ENCODE measurements at regions not wholly inside any gene's neighbourhood (a gene's known extent, or its start where the extent isn't known, plus 50 kb on each side); places are given as distances from the start of the nearest gene placed in this dataset.

DNA sequence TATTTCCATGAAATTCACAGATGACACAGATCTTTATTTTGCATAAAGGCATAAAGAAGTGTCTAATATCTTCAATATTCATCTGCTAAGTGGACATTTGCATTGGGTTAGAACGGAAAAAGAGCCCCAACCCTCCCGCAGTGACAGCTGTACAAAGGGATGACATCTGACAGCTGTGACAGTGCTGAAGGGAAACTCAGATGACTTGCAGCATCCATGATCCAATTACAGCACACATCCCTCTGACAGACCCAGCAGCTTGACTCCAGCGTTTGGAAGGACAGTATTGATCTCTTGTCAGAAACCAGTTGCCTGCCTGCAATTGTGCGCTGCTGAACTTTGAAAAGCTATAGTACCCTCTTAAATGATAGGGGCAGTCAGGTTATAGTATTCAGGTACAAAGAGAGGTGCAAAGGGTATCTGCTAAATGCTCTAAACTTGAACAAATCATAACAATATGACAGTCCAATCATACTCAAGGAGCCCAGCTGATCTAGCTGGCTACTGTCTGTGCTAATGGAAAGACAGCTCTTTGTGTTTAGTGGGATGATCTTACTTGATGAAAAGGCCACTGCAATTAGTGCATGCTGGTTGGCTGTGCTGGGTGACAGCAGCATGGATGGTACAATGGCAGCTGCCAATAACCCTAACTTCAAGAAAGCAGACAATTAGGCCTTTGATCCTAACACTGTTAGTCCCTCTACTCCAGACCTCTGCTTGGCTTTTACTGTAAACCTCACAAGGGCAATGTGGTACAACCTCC, 599.2 kb downstream of the NR4A2 start:
- TF ChIP-seq CTCF (IDR thresholded peaks at IDR 0.05 in 4 of 5, conservative IDR thresholded peaks at IDR 0.05 in 1 of 5) (no peak), POLR2A (IDR thresholded peaks at IDR 0.05) (no peak)
- Histone ChIP-seq H3K36me3 (no peaks in the 10 kb centered on the region), H3K9me3 (no peaks in the 10 kb centered on the region), H3K4me3 (no peak overlapping the region), H3K27me3 (no peaks in the 10 kb centered on the region), H3K4me1 (no peaks in the 10 kb centered on the region), H3K27ac (no peak overlapping the region)
- no peak for DNase-seq
- no peak for ATAC-seq
- in situ Hi-C loops (cut with MboI; ENCODE audit: low sequenced_read_pairs in 4 of 4) (no loop called here), intact Hi-C loops (cut with DNase I; ENCODE audit: low total_unique reads) (no loop called here)

- DNase-seq (no peak), ATAC-seq (no peak)
- H3K36me3 ChIP-seq, result no peaks in the 10 kb centered on the region
- H3K4me3 ChIP-seq, result no peak overlapping the region
- H3K4me1 ChIP-seq, result no peaks in the 10 kb centered on the region
- intact Hi-C loops (cut with DNase I; ENCODE audit: low total_unique reads), result no loop called here
- no peaks in the 10 kb centered on the region for H3K27me3 ChIP-seq
- H3K27ac ChIP-seq, result no peak overlapping the region
- TF ChIP-seq CTCF (IDR thresholded peaks at IDR 0.05 in 4 of 5, conservative IDR thresholded peaks at IDR 0.05 in 1 of 5) (no peak), POLR2A (IDR thresholded peaks at IDR 0.05) (no peak)
- H3K9me3 ChIP-seq, result no peaks in the 10 kb centered on the region
- in situ Hi-C loops (cut with MboI; ENCODE audit: low sequenced_read_pairs in 4 of 4), result no loop called here
Observed at GRCh38 chr2:155730804-155731203, 601.7 kb downstream of the NR4A2 start.

- TF ChIP-seq POLR2A (IDR thresholded peaks at IDR 0.05), result no peak
- TF ChIP-seq CTCF (IDR thresholded peaks at IDR 0.05 in 4 of 5, conservative IDR thresholded peaks at IDR 0.05 in 1 of 5), result no peak
Observed at GRCh38 chr2:155727187-155727895, 605.2 kb downstream of the NR4A2 start.

GRCh38 chr2:155722290-155722689, 610.2 kb downstream of the NR4A2 start:
- H3K9me3 ChIP-seq, result no peaks in the 10 kb centered on the region
- in situ Hi-C loops (cut with MboI; ENCODE audit: low sequenced_read_pairs in 4 of 4) (no loop called here), intact Hi-C loops (cut with DNase I; ENCODE audit: low total_unique reads) (no loop called here)
- H3K27me3 ChIP-seq, result no peaks in the 10 kb centered on the region
- no peaks in the 10 kb centered on the region for H3K4me1 ChIP-seq
- DNase-seq, result no peak
- no peak overlapping the region for H3K27ac ChIP-seq
- no peaks in the 10 kb centered on the region for H3K36me3 ChIP-seq
- TF ChIP-seq CTCF (IDR thresholded peaks at IDR 0.05 in 4 of 5, conservative IDR thresholded peaks at IDR 0.05 in 1 of 5), result no peak
- no peak for TF ChIP-seq POLR2A (IDR thresholded peaks at IDR 0.05)
- H3K4me3 ChIP-seq, result no peak overlapping the region
- ATAC-seq, result no peak

More at GRCh38 chr2:155727187-155727895, 605.2 kb downstream of the NR4A2 start:
- H3K27me3 ChIP-seq, result no peaks in the 10 kb centered on the region
- H3K4me3 ChIP-seq, result no peak overlapping the region
- H3K9me3 ChIP-seq, result no peaks in the 10 kb centered on the region
- in situ Hi-C loops (cut with MboI; ENCODE audit: low sequenced_read_pairs in 4 of 4), result no loop called here
- no peaks in the 10 kb centered on the region for H3K4me1 ChIP-seq
- intact Hi-C loops (cut with DNase I; ENCODE audit: low total_unique reads), result no loop called here
- H3K27ac ChIP-seq, result no peak overlapping the region
- H3K36me3 ChIP-seq, result no peaks in the 10 kb centered on the region
- ATAC-seq (no peak), DNase-seq (no peak)
